K562 (cell line): ENCODE measurements at regions not wholly inside any gene's neighbourhood (a gene's known extent, or its start where the extent isn't known, plus 50 kb on each side); places are given as distances from the start of the nearest gene placed in this dataset.
A peak's percentile ranks its signal among the peaks of the same experiment; 100 is the strongest.

ENCODE experiments used
- ATAC-seq: fragments of 200-7000 bp; cut with Tn5 transposase; 3 replicates; pipeline ENCODE4 v1.9.1; 2020; ENCODE audit warnings: moderate library complexity
- BruUV-seq: library from RNA; stranded (reverse); fragments of 400-500 nt; replicated peaks from 2 replicates; lab custom pipeline; 2021; lab: Mats Ljungman, UMichigan
- CTCF ChIA-PET: fragments of 300-600 bp; formaldehyde crosslinking; extraction: SDS; loops from one replicate; lab custom pipeline; 2021; ENCODE audit warnings: low intra/inter-chr PET ratio; lab: Yijun Ruan, JAX
- POLR2A ChIA-PET: fragments of 300-600, 350-650 bp; sonication (Branson Sonifier 250); formaldehyde crosslinking; extraction: SDS; loops from one replicate; lab custom pipeline; 2021; ENCODE audit warnings: antibody characterized with exemption, inconsistent platforms; lab: Yijun Ruan, JAX
- DNase-seq, 4 experiments: peaks; one replicate each; pipeline versions ENCODE4 v3.0.0 to v3.0.0-alpha.2; 2011 to 2018; ENCODE audit warnings: low spot score in 3 of 4, mixed read lengths in 3 of 4; ENCODE audit errors: extremely low read depth in 1 of 4
- FAIRE-seq: peaks from 2 replicates; lab custom pipeline; 2011; peaks lifted over from hg19 to GRCh38; lab: Jason Lieb, UNC
- H2AFZ ChIP-seq: 2 replicates; pipeline ENCODE4 v1.6.0; 2011; ENCODE audit warnings: low read depth, low read length, control low read depth, inconsistent platforms
- H3K27ac ChIP-seq: fragments of 200-600 bp; 3 replicates; pipeline ENCODE4 v1.8.0; 2011; ENCODE audit warnings: low read depth, mild to moderate bottlenecking, control low read depth, inconsistent platforms, low read length, moderate library complexity, mixed read lengths; ENCODE audit errors: extremely low read depth
- H3K27me3 ChIP-seq, 2 experiments: fragments of 300-600 bp in 1 of 2; 2 replicates in 1 of 2; 3 replicates in 1 of 2; pipeline versions ENCODE4 v1.6.0 to v1.8.0; 2011; ENCODE audit warnings: inconsistent platforms in 2 of 2, low read length in 2 of 2, mild to moderate bottlenecking in 1 of 2, mixed read lengths in 1 of 2, moderate library complexity in 1 of 2; ENCODE audit not compliant: control insufficient read depth in 2 of 2, insufficient read depth in 2 of 2
- H3K36me3 ChIP-seq: fragments of 300-600 bp; 3 replicates; pipeline ENCODE4 v1.8.0; 2011; ENCODE audit warnings: mild to moderate bottlenecking, low read length, inconsistent platforms; ENCODE audit not compliant: control insufficient read depth, insufficient read depth
- H3K4me1 ChIP-seq, 2 experiments: fragments of 200-600 bp in 1 of 2; replicated peaks in 1 of 2; 2 replicates in 1 of 2; 3 replicates in 1 of 2; pipeline versions ENCODE4 v1.5.1 to v1.8.0; 2011; ENCODE audit warnings: inconsistent platforms in 2 of 2, low read length in 2 of 2, mild to moderate bottlenecking in 1 of 2, mixed read lengths in 1 of 2, moderate library complexity in 1 of 2; ENCODE audit not compliant: control insufficient read depth in 2 of 2, insufficient read depth in 2 of 2
- H3K4me2 ChIP-seq: 2 replicates; pipeline ENCODE4 v1.6.1; 2011; ENCODE audit warnings: low read length, control low read depth, inconsistent platforms, mixed read lengths; ENCODE audit not compliant: insufficient read depth
- H3K4me3 ChIP-seq: fragments of 200-600 bp; sonication (generic), shearing (Covaris generic); 2 replicates; pipeline ENCODE4 v1.5.1; 2016; ENCODE audit warnings: control low read depth, inconsistent platforms
- H3K79me2 ChIP-seq: fragments of 200-600 bp; 3 replicates; pipeline ENCODE4 v1.8.0; 2011; ENCODE audit warnings: low read length, inconsistent platforms; ENCODE audit not compliant: control insufficient read depth, insufficient read depth
- H3K9ac ChIP-seq, 2 experiments: 2 replicates each; pipeline versions ENCODE4 v1.6.0 to v1.6.1; 2011; ENCODE audit warnings: low read depth in 2 of 2, low read length in 2 of 2, control low read depth in 1 of 2, inconsistent platforms in 1 of 2, mild to moderate bottlenecking in 1 of 2, mixed read lengths in 1 of 2; ENCODE audit not compliant: insufficient read depth in 1 of 2
- H3K9me1 ChIP-seq: one replicate; pipeline ENCODE4 v1.6.0; 2011; ENCODE audit warnings: inconsistent platforms, mild to moderate bottlenecking, low read length, moderate library complexity; ENCODE audit not compliant: control insufficient read depth, insufficient read depth
- H3K9me3 ChIP-seq: replicated peaks from 2 replicates; pipeline ENCODE4 v1.5.1; 2011; ENCODE audit warnings: low read depth, low read length, inconsistent platforms; ENCODE audit not compliant: control insufficient read depth, insufficient read depth
- H4K20me1 ChIP-seq: replicated peaks from 2 replicates; pipeline ENCODE4 v1.6.1; 2011; ENCODE audit warnings: low read length, inconsistent platforms, mixed read lengths; ENCODE audit not compliant: control insufficient read depth, insufficient read depth
- HNRNPUL1 ChIP-seq: fragments of 200-400 bp; formaldehyde crosslinking; IDR thresholded peaks from 2 replicates; pipeline ENCODE4 v1.6.1; 2017; ENCODE audit warnings: low read length
- JUN ChIP-seq, 2 experiments: sonication (generic) in 1 of 2; formaldehyde crosslinking in 1 of 2; IDR thresholded peaks; 2 replicates each; pipeline versions ENCODE4 v1.6.1 to v1.8.0; 2012 to 2022; ENCODE audit warnings: borderline replicate concordance in 2 of 2, mild to moderate bottlenecking in 2 of 2, improper control_type of control experiment in 1 of 2, low read depth in 1 of 2, low read length in 1 of 2, missing genetic modification reagents in 1 of 2
- MAFG ChIP-seq: fragments of 450-650 bp; conservative IDR thresholded peaks from 2 replicates; pipeline ENCODE4 v1.6.1; 2016; ENCODE audit warnings: missing genetic modification characterization, missing compliant biosample characterization
- NEUROD1 ChIP-seq: fragments of 150-350 bp; IDR thresholded peaks from 2 replicates; pipeline ENCODE4 v1.6.1; 2014; ENCODE audit warnings: borderline replicate concordance, low read length, low read depth; ENCODE audit not compliant: partially characterized antibody
- RAD51 ChIP-seq: fragments of 450-650 bp; IDR thresholded peaks from 2 replicates; pipeline ENCODE4 v1.7.1; 2016; ENCODE audit warnings: low read depth, mild to moderate bottlenecking, borderline replicate concordance
- SETDB1 ChIP-seq: IDR thresholded peaks from one replicate; pipeline ENCODE4 v1.6.1; 2012; ENCODE audit warnings: low read length, control low read depth, inconsistent platforms
- STAT5B ChIP-seq: fragments of 250-450 bp; sonication (Bioruptor Pico); IDR thresholded peaks from 2 replicates; pipeline ENCODE4 v1.8.0; 2021; ENCODE audit warnings: mild to moderate bottlenecking, inconsistent platforms
- TOE1 ChIP-seq, 2 experiments: fragments of 450-650 bp in 1 of 2; sonication (generic) in 1 of 2; formaldehyde crosslinking in 1 of 2; IDR thresholded peaks; 2 replicates each; pipeline versions ENCODE4 v1.7.1 to v1.8.0; 2016 to 2022; ENCODE audit warnings: borderline replicate concordance in 2 of 2, mild to moderate bottlenecking in 2 of 2, antibody characterized with exemption in 1 of 2, inconsistent platforms in 1 of 2, low read depth in 1 of 2, missing genetic modification reagents in 1 of 2, moderate library complexity in 1 of 2
- ZNF444 ChIP-seq: fragments of 250-450 bp; sonication (Bioruptor Pico); IDR thresholded peaks from 2 replicates; pipeline ENCODE4 v1.4.0; 2020; ENCODE audit warnings: mild to moderate bottlenecking, moderate library complexity
- WGBS: fragments of 100-300 bp; shearing (Covaris generic); methylation state at CpG from one replicate; pipeline ENCODE4 v1.1.6; 2016; ENCODE audit warnings: low coverage, mixed read lengths; ENCODE audit not compliant: insufficient coverage; ENCODE audit errors: missing lambda C conversion rate; 5-methylcytosine and 5-hydroxymethylcytosine counted together
- in situ Hi-C: fragments of 300-500 bp; cut with MboI; formaldehyde crosslinking; loops from 4 replicates; pipeline ENCODE4 v1.15.0; 2018; ENCODE audit warnings: inconsistent platforms, mixed read lengths
- intact Hi-C: fragments of 100-400 bp; cut with micrococcal nuclease; formaldehyde crosslinking; loops from 2 replicates; pipeline ENCODE4 v1.14.2; 2022
- TF ChIP-seq, protein P1 (sequence below), 2 experiments: fragments of 450-650 bp in 1 of 2; IDR thresholded peaks; 2 replicates each; pipeline ENCODE4 v1.6.1; 2011 to 2017; ENCODE audit warnings: low read depth in 2 of 2, antibody characterized with exemption in 1 of 2, borderline replicate concordance in 1 of 2, low read length in 1 of 2, mild to moderate bottlenecking in 1 of 2, mixed read lengths in 1 of 2; ENCODE audit not compliant: control insufficient read depth in 1 of 2
- TF ChIP-seq, protein P2 (sequence below): fragments of 250-450 bp; sonication (Bioruptor Pico); IDR thresholded peaks from 2 replicates; pipeline ENCODE4 v1.9.0; 2021; ENCODE audit warnings: mild to moderate bottlenecking, inconsistent platforms
- TF ChIP-seq, protein P3 (sequence below): fragments of 250-450 bp; sonication (Bioruptor Pico); IDR thresholded peaks from 2 replicates; pipeline ENCODE4 v1.8.0; 2021; ENCODE audit warnings: mild to moderate bottlenecking, moderate library complexity

- TF ChIP-seq, protein P1, sequence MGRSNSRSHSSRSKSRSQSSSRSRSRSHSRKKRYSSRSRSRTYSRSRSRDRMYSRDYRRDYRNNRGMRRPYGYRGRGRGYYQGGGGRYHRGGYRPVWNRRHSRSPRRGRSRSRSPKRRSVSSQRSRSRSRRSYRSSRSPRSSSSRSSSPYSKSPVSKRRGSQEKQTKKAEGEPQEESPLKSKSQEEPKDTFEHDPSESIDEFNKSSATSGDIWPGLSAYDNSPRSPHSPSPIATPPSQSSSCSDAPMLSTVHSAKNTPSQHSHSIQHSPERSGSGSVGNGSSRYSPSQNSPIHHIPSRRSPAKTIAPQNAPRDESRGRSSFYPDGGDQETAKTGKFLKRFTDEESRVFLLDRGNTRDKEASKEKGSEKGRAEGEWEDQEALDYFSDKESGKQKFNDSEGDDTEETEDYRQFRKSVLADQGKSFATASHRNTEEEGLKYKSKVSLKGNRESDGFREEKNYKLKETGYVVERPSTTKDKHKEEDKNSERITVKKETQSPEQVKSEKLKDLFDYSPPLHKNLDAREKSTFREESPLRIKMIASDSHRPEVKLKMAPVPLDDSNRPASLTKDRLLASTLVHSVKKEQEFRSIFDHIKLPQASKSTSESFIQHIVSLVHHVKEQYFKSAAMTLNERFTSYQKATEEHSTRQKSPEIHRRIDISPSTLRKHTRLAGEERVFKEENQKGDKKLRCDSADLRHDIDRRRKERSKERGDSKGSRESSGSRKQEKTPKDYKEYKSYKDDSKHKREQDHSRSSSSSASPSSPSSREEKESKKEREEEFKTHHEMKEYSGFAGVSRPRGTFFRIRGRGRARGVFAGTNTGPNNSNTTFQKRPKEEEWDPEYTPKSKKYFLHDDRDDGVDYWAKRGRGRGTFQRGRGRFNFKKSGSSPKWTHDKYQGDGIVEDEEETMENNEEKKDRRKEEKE (IDR thresholded peaks at IDR 0.05; ENCODE audit: borderline replicate concordance in 1 of 2, control insufficient read depth in 1 of 2, low read depth in 2 of 2, low read length in 1 of 2) = no peak
- no peak for TF ChIP-seq JUN (IDR thresholded peaks at IDR 0.05; ENCODE audit: borderline replicate concordance, low read depth, low read length)
- no peak for TF ChIP-seq JUN (CRISPR knock-in tag; IDR thresholded peaks at IDR 0.05; ENCODE audit: borderline replicate concordance)
- no peak for TF ChIP-seq STAT5B (CRISPR knock-in tag)
- no peak for TF ChIP-seq SETDB1
- TF ChIP-seq NEUROD1 = no peak
- TF ChIP-seq HNRNPUL1 = no peak
Measured at GRCh38 chr17:22217135-22217534, 524.8 kb downstream of the KCNJ18 start (continued).

GRCh38 chr17:22221344-22221743 lies 529.0 kb downstream of the KCNJ18 start:
- DNase-seq (peak; percentile 15 to 67 (median 23)), ATAC-seq (peak; percentile 85), FAIRE-seq (no peak)
- Histone ChIP-seq H3K4me2 (peak overlapping the region; percentile 37; the same call in 1 of the 2 replicates), H3K27me3 (no peaks in the 10 kb centered on the region), H3K4me3 (no peak overlapping the region), H3K79me2 (no peaks in the 10 kb centered on the region), H3K4me1 (peaks cover 9 to 14% of the 10 kb centered on the region in 2 experiments; a peak in 3 of 5 replicates), H3K36me3 (no peaks in the 10 kb centered on the region), H3K9me1 (no peaks in the 10 kb centered on the region), H3K27ac (no peak overlapping the region; the same call in 2 of the 3 replicates), H2AFZ (peak overlapping the region; percentile 70; the same call in 1 of the 2 replicates), H3K9ac (peak overlapping the region in 1 of 2 experiments; percentile 28; a peak in 1 of 4 replicates), H4K20me1 (no peaks in the 10 kb centered on the region), H3K9me3 (no peaks in the 10 kb centered on the region)
- no TSS peak for BruUV-seq
- POLR2A ChIA-PET = interaction anchor here (0.7 kb wide), 1 partner anchor 102 kb away, joined by 4 read pairs; no protein-coding TSS in a partner anchor
- whole genome bisulfite sequencing = 6% methylated on average over 6 of the region's 8 CpGs
- intact Hi-C loops = no loop called here
- in situ Hi-C loops = loop anchor here (5.0 to 25.0 kb wide), 2 partner anchors 46 to 166 kb away; no protein-coding TSS in a partner anchor
- CTCF ChIA-PET = no interaction called here
- TF ChIP-seq, protein P2, sequence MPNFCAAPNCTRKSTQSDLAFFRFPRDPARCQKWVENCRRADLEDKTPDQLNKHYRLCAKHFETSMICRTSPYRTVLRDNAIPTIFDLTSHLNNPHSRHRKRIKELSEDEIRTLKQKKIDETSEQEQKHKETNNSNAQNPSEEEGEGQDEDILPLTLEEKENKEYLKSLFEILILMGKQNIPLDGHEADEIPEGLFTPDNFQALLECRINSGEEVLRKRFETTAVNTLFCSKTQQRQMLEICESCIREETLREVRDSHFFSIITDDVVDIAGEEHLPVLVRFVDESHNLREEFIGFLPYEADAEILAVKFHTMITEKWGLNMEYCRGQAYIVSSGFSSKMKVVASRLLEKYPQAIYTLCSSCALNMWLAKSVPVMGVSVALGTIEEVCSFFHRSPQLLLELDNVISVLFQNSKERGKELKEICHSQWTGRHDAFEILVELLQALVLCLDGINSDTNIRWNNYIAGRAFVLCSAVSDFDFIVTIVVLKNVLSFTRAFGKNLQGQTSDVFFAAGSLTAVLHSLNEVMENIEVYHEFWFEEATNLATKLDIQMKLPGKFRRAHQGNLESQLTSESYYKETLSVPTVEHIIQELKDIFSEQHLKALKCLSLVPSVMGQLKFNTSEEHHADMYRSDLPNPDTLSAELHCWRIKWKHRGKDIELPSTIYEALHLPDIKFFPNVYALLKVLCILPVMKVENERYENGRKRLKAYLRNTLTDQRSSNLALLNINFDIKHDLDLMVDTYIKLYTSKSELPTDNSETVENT (CRISPR knock-in tag) = no peak
- TF ChIP-seq, protein P3, sequence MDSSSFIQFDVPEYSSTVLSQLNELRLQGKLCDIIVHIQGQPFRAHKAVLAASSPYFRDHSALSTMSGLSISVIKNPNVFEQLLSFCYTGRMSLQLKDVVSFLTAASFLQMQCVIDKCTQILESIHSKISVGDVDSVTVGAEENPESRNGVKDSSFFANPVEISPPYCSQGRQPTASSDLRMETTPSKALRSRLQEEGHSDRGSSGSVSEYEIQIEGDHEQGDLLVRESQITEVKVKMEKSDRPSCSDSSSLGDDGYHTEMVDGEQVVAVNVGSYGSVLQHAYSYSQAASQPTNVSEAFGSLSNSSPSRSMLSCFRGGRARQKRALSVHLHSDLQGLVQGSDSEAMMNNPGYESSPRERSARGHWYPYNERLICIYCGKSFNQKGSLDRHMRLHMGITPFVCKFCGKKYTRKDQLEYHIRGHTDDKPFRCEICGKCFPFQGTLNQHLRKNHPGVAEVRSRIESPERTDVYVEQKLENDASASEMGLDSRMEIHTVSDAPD (CRISPR knock-in tag) = no peak
- TF ChIP-seq MAFG (tag) = no peak
- peak; percentile 33; the same call in 1 of the 2 replicates for TF ChIP-seq TOE1 (IDR thresholded peaks at IDR 0.05; ENCODE audit: borderline replicate concordance)
- TF ChIP-seq TOE1 (CRISPR knock-in tag; IDR thresholded peaks at IDR 0.05; ENCODE audit: borderline replicate concordance, low read depth) = no peak
- no peak for TF ChIP-seq RAD51
- TF ChIP-seq ZNF444 (CRISPR knock-in tag) = no peak
